Ovary (tissue), 7 donors: ENCODE measurements at regions not wholly inside any gene's neighbourhood (a gene's known extent, or its start where the extent isn't known, plus 50 kb on each side); places are given as distances from the start of the nearest gene placed in this dataset.

Experiments
- DNase-seq, 5 donors: peaks; one replicate each; pipeline ENCODE4 v3.0.0-alpha.2; 2019 to 2020
- H3K27ac ChIP-seq, 2 donors: fragments of 200-600 bp; one replicate each; pipeline versions ENCODE4 v1.5.1 to v1.8.0; 2019 to 2022
- H3K27me3 ChIP-seq: fragments of 200-600 bp; one replicate; pipeline ENCODE4 v1.8.0; 2022
- H3K36me3 ChIP-seq: fragments of 200-600 bp; sonication (generic); one replicate; pipeline ENCODE4 v1.5.1; 2019
- H3K4me1 ChIP-seq: one replicate; pipeline ENCODE4 v1.8.1; 2013; ENCODE audit warnings: mild to moderate bottlenecking, moderate library complexity; ENCODE audit not compliant: insufficient read depth
- H3K4me3 ChIP-seq: fragments of 200-600 bp; sonication (generic); one replicate; pipeline ENCODE4 v1.5.1; 2017
- H3K9me3 ChIP-seq, 2 donors: fragments of 200-600 bp in 1 of 2; sonication (generic) in 1 of 2; one replicate each; pipeline versions ENCODE4 v1.5.1 to v1.8.1; 2013 to 2019; ENCODE audit warnings: mild to moderate bottlenecking in 1 of 2, moderate library complexity in 1 of 2
- EP300 ChIP-seq: sonication (generic); formaldehyde crosslinking; IDR thresholded peaks from one replicate; pipeline ENCODE4 v1.6.1; 2017; ENCODE audit warnings: antibody characterized with exemption
- POLR2A ChIP-seq: fragments of 450-650 bp; IDR thresholded peaks from one replicate; pipeline ENCODE4 v1.6.1; 2017; ENCODE audit warnings: antibody characterized with exemption, mild to moderate bottlenecking, moderate library complexity
- WGBS, 3 donors: extraction: QIAGEN DNeasy Blood & Tissue Kit in 1 of 3; methylation state at CpG; one replicate each; pipeline versions ENCODE4 v1.1.5 to v1.1.7; 2013 to 2017; 5-methylcytosine and 5-hydroxymethylcytosine counted together
- intact Hi-C, 4 donors: fragments of 100-400 bp; cut with DNase I; formaldehyde crosslinking; loops; one replicate each; pipeline versions ENCODE4 v1.11.0 to v1.15.1; 2022 to 2023
- TF ChIP-seq, protein P1 (sequence below), 3 donors: fragments of 450-650 bp in 2 of 3; fragments of 200-600 bp in 1 of 3; IDR thresholded peaks; one replicate each; pipeline versions ENCODE4 v1.5.1 to v1.8.0; 2016 to 2022; ENCODE audit warnings: antibody characterized with exemption in 3 of 3, mild to moderate bottlenecking in 1 of 3
- donor health status: DM: no; HTN: no; CAD: no; lungs with moderate emphysema.
- donor health status: DM: no; HTN: no; CAD: no.
- donor health status: Bipolar disorder and iron deficiency.
- donor health status: DM: no; HTN: no; CAD: no.
- donor health status: DM: yes; HTN: yes; CAD: no.

DNA sequence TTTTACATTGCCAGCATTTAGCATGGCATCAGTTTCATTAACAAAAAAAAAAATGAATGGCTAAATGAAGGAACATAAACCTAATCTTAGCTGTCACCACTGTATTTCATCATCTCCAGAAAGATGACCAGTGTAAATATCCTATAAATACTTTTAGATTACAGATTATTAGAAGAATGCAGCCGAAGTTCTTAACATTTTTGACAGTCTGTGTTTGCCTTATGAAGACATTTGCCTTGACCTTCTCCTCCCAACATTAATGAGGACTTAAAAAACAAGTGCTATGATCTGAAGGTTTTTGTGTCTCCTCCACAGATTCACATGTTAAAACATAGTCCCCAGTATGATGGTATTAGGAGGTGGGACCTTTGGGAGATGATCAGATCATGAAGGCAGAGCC, 253.0 kb downstream of the SNAPC1 start:
- no peak overlapping the region for H3K4me3 ChIP-seq
- H3K27me3 ChIP-seq, result no peaks in the 10 kb centered on the region
- H3K4me1 ChIP-seq, result no peaks in the 10 kb centered on the region
- TF ChIP-seq POLR2A (no peak), EP300 (no peak)
- TF ChIP-seq, protein P1, sequence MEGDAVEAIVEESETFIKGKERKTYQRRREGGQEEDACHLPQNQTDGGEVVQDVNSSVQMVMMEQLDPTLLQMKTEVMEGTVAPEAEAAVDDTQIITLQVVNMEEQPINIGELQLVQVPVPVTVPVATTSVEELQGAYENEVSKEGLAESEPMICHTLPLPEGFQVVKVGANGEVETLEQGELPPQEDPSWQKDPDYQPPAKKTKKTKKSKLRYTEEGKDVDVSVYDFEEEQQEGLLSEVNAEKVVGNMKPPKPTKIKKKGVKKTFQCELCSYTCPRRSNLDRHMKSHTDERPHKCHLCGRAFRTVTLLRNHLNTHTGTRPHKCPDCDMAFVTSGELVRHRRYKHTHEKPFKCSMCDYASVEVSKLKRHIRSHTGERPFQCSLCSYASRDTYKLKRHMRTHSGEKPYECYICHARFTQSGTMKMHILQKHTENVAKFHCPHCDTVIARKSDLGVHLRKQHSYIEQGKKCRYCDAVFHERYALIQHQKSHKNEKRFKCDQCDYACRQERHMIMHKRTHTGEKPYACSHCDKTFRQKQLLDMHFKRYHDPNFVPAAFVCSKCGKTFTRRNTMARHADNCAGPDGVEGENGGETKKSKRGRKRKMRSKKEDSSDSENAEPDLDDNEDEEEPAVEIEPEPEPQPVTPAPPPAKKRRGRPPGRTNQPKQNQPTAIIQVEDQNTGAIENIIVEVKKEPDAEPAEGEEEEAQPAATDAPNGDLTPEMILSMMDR (IDR thresholded peaks at IDR 0.05), result no peak
- 6 to 14% (median 6%) methylated on average over 1 of the region's 1 CpG for WGBS, 3 donors
- intact Hi-C loops, result no loop called here
- no peaks in the 10 kb centered on the region for H3K9me3 ChIP-seq
- no peaks in the 10 kb centered on the region for H3K36me3 ChIP-seq
- no peak for DNase-seq
- no peak overlapping the region for H3K27ac ChIP-seq

DNA sequence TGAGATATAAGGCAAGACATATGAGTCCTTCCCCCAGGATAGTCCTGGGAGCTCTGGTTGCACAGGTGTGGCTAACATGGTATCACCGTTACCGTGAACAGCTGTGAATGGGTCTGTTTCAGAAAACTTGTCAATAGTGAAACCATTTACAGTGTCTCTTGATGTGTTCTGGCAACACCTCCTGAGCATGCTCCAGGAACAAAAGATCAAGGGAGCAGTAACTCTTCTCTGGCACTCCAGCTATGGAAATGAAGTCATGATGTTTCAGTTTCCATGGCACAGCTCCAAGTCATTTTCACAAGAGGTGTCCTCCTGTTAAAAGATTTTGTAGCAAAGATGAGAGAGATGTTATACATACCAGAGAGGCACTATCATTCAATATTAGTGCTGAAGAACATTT, 253.7 kb downstream of the SNAPC1 start:
- H3K9me3 ChIP-seq, result no peaks in the 10 kb centered on the region
- H3K4me1 ChIP-seq, result no peaks in the 10 kb centered on the region
- no peaks in the 10 kb centered on the region for H3K36me3 ChIP-seq
- intact Hi-C loops, result no loop called here
- TF ChIP-seq, protein P1 (IDR thresholded peaks at IDR 0.05), result no peak
- TF ChIP-seq EP300 (no peak), POLR2A (no peak)
- no peaks in the 10 kb centered on the region for H3K27me3 ChIP-seq
- H3K27ac ChIP-seq, result no peak overlapping the region
- no peak overlapping the region for H3K4me3 ChIP-seq
- WGBS, 3 donors, result 27 to 82% (median 57%) methylated on average over 2 of the region's 2 CpGs
- no peak for DNase-seq

DNA sequence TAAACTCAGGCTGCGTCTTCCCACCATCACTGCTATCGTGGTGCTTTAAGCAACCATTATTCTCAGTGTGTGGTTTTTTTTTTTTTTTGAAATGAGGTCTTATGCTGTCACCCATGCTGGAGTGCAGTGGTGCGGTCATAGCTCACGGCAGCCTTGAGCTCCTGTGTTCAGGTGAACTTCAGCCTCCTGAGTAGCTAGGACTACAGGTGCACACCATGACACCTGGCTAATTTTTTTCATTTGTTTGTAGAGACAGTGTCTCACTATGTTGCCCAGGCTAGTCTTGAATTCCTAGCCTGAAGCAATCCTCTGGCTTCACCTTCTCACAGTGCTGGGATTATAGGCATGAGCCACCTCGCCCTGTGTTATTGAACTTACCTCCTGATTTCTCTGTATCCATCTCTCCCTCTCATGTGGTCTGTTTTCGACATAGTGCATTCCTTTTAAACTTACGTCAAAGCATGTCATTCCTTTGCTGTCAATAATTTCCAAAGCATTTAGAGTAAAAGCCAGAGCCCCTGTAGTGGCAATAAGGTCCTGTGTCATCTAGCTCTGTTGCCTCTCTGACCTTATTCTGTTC, 255.5 kb downstream of the SNAPC1 start:
- Histone ChIP-seq H3K36me3 (no peaks in the 10 kb centered on the region), H3K4me3 (no peak overlapping the region), H3K27ac (no peak overlapping the region), H3K4me1 (no peaks in the 10 kb centered on the region), H3K9me3 (no peaks in the 10 kb centered on the region), H3K27me3 (no peaks in the 10 kb centered on the region)
- intact Hi-C loops, result no loop called here
- TF ChIP-seq POLR2A (no peak), EP300 (no peak)
- TF ChIP-seq, protein P1 (IDR thresholded peaks at IDR 0.05), result no peak
- WGBS, 3 donors, result 76 to 87% (median 79%) methylated on average over 7 of the region's 7 CpGs
- no peak for DNase-seq

DNA sequence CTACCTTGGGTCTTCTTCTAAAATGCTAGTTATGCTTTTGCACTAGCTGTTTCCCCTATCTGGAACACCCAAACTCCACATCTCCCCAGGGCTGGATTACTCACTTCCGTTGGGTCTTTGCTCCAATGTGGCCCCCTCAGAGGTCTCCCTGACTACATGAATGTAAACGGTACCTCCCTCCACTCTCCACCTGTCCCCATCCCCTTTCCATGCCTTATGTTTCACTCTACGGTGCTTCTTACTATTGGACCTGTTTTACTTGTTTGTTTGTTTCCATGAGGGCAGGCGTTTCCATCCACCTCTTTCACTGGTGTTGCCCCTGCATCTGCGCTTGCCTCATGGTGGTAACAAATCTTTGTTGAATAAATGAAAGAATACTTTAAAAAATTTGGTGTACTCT, 256.4 kb downstream of the SNAPC1 start:
- H3K4me1 ChIP-seq, result no peaks in the 10 kb centered on the region
- no peak for DNase-seq
- WGBS, 3 donors, result 75 to 86% (median 83%) methylated on average over 5 of the region's 5 CpGs
- intact Hi-C loops, result no loop called here
- no peaks in the 10 kb centered on the region for H3K36me3 ChIP-seq
- H3K27me3 ChIP-seq, result no peaks in the 10 kb centered on the region
- H3K9me3 ChIP-seq, result no peaks in the 10 kb centered on the region
- H3K4me3 ChIP-seq, result no peak overlapping the region
- no peak overlapping the region for H3K27ac ChIP-seq
- no peak for TF ChIP-seq POLR2A
- TF ChIP-seq EP300, result no peak
- TF ChIP-seq, protein P1 (IDR thresholded peaks at IDR 0.05), result no peak
